CD4-positive, alpha-beta T cell treated with Interleukin-15 for 4 hours (primary cell): ENCODE measurements at regions not wholly inside any gene's neighbourhood (a gene's known extent, or its start where the extent isn't known, plus 50 kb on each side); places are given as distances from the start of the nearest gene placed in this dataset.
A peak's percentile ranks its signal among the peaks of the same experiment; 100 is the strongest.
"Not testable (repeated sequence)": the region's sequence is repeated elsewhere in the genome, so short reads cannot be mapped to it uniquely, and the experiment has no call there.

Source experiments
- DNase-seq: peaks from one replicate; pipeline ENCODE4 v3.0.0-alpha.2; 2020; ENCODE audit warnings: low spot score

DNA sequence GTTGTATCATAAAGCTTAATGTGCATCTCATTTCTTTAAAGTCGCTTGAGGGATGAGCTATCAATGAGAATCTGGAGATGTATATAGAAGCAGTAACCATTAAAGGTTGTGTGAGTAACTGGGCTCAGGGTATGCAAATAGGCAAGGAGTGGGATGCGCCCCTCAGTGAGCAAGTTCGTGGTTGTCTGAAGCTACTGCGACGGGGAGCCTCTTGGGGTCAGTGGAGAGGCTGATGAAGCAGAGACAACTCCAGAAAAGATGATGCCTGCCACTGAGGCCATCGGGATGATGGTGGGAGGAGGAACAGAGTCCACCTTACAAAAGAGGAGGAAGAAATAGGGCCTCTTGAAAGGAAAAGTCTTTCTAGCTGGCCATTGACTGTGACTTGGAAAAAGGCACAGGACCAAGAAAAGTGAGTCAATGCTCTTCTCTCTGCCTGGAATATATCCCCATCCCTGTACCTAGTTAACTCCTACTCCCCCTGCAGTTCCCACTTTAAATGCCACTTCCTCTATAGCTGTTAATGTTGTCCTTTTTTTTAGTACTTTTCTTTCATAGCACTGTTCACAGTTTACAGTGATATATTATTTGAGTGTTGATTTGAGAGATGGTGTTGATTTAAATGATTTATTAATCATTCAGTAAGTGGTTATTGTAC is 51.4 kb upstream of the LSM6 start:
- no peak for DNase-seq

DNA sequence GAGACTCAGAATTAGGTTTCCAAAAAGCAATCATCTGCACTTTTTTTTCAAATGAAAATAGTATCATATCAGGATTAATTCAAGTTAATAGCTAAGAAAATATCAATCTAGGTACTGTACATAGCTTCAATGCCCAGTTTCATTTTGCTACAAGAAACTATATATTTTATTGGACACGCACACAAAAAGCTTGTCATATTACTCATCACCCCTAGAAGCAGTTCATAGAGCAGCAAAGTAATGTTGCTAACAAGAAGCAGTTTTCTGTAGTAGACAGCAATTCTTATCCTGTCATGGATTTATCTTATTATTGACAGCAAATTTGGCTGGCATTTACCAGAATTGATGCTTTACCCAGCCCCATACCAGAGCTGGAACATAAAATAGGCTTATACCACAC is 52.3 kb upstream of the LSM6 start:
- DNase-seq: no peak

DNA sequence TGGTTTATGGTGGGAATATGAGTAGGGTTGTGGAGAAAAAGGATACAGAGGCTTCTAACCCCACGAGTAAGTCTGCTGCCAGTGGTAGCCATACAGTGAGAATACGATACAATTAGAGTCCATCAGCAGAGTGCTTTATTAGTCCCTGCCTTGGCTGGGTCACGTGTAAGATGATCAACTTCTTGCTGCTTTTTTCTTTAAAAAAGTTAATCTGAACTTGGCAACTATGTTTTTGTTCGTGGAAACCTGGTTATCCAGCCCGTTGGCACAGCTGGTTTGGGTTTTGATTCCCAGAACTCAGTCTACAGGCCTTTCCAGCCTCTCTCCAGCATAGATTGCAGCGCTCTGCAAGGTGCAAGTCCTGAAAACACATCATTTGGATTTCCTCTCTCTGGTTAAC is 53.1 kb upstream of the LSM6 start:
- DNase-seq: no peak

DNA sequence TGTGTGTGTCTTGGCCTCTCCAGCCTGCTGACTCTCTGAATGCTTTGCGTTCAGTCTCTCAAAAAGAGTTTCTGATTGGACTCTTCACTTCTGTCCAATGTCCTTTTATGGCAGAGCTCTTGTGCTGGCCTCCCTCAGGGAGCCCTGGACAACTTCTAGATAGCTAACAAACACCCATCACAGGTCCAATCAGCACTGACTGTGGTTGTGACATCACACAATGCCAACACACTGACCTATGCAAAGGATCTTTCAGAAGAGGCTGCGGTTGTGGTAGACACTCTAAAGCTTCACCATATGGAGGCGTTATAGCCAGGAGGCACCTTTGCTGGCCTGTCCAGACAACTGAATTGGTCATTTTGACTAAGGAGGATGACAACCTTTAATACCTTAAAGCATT is 53.8 kb upstream of the LSM6 start:
- no peak for DNase-seq

GRCh38 chr4:146119845-146120404 is 55.6 kb upstream of the LSM6 start:
- no peak for DNase-seq

GRCh38 chr4:146114066-146114465 is 61.5 kb upstream of the LSM6 start:
- no peak for DNase-seq

GRCh38 chr4:146113171-146113570 is 62.3 kb upstream of the LSM6 start:
- no peak for DNase-seq

DNA sequence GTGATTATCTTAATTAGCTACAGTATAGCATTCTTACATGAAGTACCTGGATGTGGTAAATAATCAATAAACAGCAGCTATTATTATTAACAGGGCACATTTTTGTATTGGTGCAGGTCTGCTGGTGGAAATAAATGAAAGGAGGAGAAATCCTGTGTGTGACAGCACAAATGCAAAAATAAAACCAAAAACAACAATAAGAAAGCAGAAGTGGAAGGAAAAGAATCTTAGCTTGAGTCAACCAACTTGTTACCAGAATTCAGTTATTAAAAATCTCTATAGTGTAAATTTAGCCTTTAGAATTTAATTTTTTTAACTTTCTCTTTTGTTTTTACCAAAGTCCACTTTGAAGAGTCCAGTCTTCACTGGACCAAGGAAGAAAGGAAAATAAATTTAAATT is 63.1 kb upstream of the LSM6 start:
- no peak for DNase-seq

- no peak for DNase-seq
Observed at GRCh38 chr4:146110871-146111485, 64.5 kb upstream of the LSM6 start.

DNA sequence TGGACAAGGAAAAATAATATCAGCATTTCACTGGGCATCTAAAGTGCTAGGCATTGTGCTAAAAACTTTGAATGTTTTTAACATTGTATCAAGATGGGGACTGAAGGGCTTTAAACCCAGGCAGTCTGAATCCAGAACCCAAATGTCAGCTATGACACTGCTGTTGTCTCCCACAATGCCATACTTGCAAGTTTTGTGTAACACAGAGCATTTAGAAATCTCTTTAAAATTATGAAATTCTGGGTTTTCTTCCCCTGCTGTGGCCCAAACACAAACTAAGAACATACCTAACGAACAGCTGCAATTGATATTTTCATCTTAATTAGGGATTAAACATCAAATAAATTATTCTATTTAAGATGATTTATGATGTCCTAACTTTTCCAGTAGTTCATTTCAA is 66.8 kb upstream of the LSM6 start:
- no peak for DNase-seq

DNA sequence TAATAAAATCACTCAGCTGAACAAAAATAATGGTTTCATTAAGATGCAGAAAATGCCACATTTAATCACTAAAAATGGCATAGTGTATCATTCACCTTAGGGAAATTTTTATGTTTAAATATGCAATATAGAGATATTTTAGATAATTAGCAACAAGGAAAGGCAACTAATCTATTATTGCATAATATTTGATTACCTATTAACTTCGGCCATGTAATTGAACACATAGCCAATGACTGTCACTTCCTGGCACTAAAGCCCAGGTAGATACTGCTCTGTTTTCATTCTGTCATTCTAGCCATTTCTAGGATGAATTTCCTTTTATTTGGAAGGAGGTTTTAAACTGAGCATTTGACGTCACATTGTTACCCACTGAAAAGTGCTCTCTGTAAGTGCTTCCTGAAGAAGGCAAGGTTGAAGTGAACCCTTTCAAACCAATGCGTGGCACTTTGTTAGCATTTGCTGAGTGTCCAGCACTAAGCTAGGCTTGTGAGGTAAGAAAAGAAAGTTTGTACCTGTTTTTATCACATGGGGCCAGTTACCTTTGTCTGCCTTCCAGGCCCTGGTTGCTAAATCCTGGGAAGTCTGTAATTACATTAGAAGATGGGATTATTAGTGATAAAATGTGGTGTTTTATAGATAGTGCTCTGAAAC is 67.8 kb upstream of the LSM6 start:
- no peak for DNase-seq

DNA sequence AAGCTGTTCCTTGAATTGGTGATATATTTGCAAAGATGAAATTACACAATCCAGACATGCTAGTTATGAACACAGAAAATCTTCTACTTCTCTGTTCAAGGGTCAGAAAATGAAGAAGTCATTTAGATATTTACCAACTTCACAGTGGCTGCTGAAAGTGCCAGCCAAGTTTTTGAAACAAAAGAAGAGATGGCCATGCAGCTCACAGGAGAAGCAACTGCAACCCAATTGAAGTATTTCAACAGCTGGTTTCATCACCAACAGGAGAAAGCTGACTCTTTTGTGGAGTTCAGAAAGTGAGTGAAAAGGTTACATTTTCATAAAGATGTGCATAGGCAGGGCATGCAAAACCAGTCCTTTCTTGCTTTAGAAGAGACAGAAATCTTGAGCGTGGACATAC is 70.1 kb upstream of the LSM6 start:
- DNase-seq: no peak

DNA sequence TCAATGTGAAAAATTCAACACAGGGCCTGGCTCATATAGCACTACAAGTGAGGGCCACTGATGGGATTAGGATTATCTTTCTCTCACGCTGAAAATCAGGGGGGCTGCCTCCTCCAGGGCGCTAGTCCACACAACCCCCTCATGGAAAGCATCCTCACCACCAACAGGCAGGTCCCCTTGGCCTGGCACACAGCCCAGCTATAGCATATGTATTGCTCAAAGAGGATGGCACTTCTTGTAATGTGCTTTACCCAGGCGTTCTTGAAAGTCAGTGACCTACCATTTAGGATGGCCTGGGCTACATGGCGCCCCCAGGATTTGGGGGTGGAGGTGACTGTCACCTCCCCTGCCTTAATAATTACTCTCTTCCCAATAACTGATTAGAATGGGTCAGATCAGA is 71.0 kb upstream of the LSM6 start:
- no peak for DNase-seq

GRCh38 chr4:146104052-146104451 is 71.5 kb upstream of the LSM6 start:
- DNase-seq: not testable (repeated sequence)

- DNase-seq: no peak
Observed at GRCh38 chr4:146099585-146099984, 75.9 kb upstream of the LSM6 start.

GRCh38 chr4:146098978-146099377 is 76.5 kb upstream of the LSM6 start:
- no peak for DNase-seq

DNA sequence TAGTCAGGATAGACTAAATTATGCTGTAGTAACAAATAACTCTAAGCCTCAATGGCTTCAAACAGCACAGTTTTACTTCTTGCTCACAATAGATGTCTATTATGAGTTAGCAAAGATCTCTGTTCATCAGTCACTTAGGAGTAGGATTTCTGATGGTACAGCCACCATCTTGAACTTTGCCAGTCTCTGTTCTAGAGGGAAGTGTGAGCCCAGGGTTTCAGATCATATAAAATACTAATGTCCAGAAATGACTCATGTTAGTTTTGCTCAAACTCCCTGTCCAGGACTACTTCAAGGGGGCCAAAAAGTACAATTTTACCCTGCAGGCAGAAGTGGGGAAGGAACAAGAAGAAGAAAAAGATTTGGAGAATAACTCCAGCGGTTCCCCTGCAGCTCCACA is 77.1 kb upstream of the LSM6 start:
- DNase-seq: no peak

GRCh38 chr4:146096371-146096770 is 79.1 kb upstream of the LSM6 start:
- DNase-seq: no peak

DNA sequence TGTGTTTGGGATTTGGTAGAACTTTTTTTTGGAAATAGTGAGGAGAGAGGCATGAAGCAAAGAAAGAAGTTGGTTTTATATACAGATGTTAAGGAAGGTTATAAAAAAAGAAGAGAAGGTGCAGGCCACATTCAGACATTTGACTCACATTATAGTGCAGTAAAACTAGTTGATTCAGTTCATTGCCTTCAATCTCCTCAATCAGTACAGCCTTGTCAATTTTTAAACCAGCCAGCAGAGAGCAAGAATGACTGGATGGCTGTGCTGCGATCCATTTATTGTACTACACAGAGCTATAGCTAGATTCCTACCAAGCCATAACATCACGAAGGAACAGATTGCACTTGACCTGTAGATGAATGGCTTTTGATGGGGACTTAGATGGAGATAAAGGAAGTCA is 79.7 kb upstream of the LSM6 start:
- DNase-seq: no peak

GRCh38 chr4:146095091-146095690 is 80.3 kb upstream of the LSM6 start:
- DNase-seq: peak; percentile 28

DNA sequence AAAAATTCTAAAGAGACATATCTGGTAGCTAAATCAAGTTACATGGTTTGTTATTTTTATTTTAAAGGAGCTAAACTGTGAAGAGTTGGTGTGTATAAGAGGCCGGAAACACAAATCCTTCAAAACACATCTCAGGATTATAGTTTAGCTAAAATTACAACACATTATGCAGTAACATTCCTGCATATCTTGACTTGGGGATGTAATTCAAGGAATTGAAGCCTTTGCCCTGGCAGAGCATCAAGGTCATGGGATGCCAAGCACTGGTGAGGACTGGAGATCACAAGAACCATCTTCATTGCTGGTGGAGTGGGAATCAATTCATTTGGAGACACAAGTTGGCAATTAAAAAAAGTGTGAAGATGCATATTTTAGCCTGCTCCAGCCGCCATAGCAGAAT is 86.8 kb upstream of the LSM6 start:
- no peak for DNase-seq

DNA sequence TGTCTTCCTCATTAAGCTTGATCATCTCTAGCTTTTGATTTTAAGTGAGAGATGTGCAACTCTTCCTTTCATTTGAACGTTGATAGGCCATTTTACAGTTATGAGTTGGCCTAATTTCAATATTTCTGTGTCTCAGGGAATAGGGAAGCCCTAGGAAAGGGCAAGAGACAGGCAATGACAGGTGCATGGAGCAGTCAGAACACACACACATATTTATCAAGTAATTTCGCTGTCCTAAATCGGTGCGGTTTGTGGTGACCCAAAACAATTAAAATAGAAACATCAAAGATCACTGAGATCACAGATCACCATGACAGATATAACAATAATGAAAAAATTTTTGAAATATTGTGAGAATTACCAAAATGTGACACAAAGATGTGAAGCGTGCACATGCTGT is 87.7 kb upstream of the LSM6 start:
- no peak for DNase-seq

- no peak for DNase-seq
Observed at GRCh38 chr4:146076081-146076480, 99.4 kb upstream of the LSM6 start.
